Epithelial cell of prostate (primary cell): ENCODE measurements at regions not wholly inside any gene's neighbourhood (a gene's known extent, or its start where the extent isn't known, plus 50 kb on each side); places are given as distances from the start of the nearest gene placed in this dataset.
"Not testable (repeated sequence)": the region's sequence is repeated elsewhere in the genome, so short reads cannot be mapped to it uniquely, and the experiment has no call there.

Experiments used
- DNase-seq: peaks from one replicate; pipeline ENCODE4 v3.0.0-alpha.2; 2011; ENCODE audit warnings: low read depth, low spot score
- H3K27ac ChIP-seq: fragments of 450-650 bp; 2 replicates; pipeline ENCODE4 v1.5.1; 2017; ENCODE audit warnings: mild to moderate bottlenecking

DNA sequence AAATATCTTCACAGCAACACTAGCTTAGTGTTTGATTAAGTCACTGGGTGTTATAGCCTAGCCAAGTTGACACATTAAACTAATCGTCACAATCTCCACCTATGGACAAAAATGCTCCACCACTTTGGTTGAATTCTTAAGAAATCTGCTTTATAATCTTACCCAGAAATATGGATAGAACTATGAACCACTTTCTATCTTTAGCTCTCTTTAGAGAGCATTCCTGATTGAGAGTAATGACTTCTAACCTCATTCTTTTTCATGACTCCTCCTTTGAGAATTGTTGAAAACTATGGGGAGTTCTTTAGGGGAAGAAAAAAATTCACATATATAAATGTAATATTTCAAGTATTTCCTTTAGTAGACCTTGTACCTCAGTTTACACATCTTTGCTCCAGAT is 1282.2 kb upstream of the ZEB2 start:
- no peak for DNase-seq
- no peak overlapping the region for H3K27ac ChIP-seq

DNA sequence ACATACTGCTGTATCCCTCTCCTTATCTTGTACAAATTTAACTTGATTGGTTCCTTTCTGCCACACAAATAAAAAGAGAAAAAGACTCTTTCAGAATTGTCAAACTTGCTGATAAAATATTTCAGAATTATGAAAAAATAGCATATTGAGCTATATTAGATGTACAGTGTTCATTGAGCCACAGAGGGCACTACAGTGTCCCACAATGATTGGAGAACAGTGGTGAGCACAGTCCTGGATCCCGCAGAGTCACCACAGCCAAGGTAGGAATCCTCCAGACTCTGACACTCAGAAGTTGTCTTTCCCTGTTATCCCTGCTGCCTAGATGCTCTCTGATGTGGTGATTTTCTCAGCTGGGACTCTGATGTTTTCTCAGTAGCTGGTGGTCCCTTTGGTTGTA is 1281.3 kb upstream of the ZEB2 start:
- DNase-seq, result no peak
- peak overlapping the region; percentile 30 for H3K27ac ChIP-seq

DNA sequence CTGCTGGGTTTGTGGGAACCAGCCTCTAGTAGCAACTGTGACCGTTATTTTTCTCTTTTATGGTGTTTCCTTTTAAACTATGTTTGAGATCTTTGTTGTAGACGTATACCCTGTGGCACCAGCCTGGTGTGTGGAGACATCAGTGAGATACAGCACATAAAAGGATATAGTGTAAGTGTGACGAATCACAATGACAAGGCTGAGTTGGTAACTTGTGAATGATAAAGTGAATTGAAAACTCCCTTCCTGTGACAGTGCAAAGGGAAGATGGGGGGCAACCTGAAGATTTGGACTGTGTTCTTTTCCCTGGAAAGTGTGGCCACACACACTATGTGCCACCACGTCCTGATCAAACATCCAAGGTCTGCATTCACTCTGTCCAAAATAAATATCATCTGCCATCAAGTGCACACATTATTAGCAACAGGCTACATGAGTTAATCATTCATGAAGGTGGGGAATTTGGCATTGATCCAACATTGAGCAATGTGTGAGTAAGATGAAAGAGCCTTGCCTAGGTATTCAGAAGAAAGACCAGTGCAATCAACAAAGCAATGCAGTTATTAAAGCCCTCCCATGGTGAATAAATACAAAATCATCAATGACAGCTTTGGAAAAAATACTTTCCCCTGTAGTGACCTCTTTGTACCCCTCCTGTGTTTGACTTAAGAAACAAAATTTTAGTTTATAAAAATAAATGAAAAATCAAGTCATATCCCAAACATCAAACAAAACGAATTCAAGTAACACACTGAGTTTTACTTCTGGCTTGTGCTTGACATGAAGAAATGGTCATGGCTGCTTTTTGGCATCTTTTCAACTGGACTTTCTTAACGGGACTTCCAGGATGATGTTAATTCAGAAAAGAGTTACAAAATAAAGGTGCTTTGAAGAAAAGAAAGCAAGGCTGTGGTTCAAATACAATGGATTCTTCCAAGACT is 1280.5 kb upstream of the ZEB2 start:
- DNase-seq, result peak; percentile 76
- peak overlapping the region; percentile 30 for H3K27ac ChIP-seq

DNA sequence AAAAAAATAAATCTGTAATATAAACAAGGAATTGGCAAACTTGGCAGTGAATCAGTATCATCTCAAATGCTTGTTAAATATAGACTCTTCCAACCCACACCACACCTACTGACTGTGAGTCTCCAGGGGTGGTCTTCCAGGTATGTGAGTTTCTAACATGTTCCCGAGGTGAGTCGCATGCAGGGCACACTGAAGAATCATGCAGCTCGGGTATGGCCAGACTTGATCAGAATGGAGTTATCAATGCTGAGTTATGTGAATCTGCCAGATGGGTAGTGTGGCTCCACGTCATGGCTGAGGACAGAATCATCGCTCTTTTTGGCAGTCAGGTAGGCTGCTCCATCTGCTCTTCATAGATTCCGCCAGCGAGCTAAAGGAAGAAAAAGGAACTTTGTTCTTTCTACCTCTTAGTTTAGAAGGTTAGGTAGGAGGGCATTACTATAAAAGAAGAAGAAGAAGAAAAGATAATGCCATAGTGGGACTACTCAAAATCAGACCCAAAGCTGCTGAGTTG is 1279.7 kb upstream of the ZEB2 start:
- peak overlapping the region; percentile 30 for H3K27ac ChIP-seq
- no peak for DNase-seq

DNA sequence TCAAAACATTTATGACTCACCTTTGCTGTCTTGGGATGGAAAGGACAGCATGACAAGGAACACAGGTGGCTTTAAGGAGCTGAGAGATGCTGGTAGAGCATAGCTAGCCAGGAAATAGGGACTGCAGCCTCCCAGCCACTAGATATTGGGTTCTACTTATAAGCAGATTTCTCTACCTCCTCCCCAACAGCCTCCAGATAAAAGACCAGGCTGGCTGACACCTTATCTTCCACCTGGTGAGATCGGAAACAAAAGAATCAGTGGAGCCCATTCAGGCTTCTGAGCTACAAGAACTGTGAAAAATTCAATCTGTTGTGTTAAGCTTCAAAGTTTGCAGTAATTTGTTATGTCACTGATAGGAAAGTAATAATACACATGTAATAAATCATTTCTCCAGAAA is 1278.5 kb upstream of the ZEB2 start:
- no peak for DNase-seq
- H3K27ac ChIP-seq, result peak overlapping the region; percentile 58

DNA sequence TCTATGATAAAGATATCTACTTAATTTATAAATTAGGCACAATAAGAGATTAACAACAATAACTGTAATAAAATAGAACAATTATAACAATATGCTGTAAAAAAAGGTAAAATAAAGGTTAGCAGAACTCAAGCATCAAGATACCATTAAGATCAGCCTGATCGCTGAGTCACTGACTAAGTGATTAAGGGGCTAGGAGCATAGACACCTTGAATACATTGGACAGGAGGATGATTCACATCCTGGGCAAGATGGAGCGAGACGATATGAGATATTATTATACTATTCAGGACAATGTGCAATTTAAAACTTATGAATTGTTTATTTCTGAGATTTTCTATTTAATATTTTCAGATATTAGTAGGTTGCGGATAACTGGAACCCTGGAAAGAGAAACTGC is 1277.8 kb upstream of the ZEB2 start:
- peak; percentile 58 for DNase-seq
- H3K27ac ChIP-seq, result peak overlapping the region; percentile 58

DNA sequence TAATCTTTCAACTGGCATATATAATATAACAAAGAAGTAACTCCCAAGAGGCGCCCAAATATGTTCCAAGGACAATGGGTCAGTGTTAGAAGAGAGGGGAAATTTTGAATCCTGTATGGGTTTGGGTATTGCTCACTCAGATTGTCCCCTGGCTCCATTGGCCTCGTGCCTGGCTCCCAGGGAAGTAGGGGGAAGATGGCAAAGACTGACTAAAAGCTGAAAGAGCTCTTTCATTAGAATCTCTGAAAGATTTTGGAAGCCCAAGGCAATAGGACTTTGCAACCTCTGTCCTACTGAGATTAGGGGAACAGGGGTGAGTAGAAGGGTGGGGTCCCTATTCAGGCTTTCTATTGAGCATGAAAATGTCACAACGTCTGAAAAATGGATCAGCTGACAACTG is 1272.8 kb upstream of the ZEB2 start:
- no peak overlapping the region for H3K27ac ChIP-seq
- DNase-seq, result no peak

DNA sequence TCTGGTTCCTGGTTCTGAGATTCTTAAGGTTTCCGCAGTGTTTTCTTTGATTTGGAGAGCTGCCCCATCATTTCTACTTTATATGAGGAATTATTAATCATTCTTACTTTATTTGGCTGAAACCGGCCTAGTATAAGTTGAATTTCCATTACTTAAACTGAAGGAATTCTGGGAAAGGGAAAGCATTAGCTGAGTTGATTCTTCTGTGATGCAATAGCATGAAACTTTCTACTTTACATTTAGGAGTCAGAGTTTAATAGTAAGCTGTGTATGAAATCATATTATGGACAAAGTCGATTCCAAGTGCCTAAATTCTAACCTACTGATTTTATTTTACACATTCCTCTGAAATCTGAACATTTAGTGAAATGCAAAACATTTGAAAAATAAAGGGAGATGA is 1269.7 kb upstream of the ZEB2 start:
- DNase-seq, result no peak
- no peak overlapping the region for H3K27ac ChIP-seq

DNA sequence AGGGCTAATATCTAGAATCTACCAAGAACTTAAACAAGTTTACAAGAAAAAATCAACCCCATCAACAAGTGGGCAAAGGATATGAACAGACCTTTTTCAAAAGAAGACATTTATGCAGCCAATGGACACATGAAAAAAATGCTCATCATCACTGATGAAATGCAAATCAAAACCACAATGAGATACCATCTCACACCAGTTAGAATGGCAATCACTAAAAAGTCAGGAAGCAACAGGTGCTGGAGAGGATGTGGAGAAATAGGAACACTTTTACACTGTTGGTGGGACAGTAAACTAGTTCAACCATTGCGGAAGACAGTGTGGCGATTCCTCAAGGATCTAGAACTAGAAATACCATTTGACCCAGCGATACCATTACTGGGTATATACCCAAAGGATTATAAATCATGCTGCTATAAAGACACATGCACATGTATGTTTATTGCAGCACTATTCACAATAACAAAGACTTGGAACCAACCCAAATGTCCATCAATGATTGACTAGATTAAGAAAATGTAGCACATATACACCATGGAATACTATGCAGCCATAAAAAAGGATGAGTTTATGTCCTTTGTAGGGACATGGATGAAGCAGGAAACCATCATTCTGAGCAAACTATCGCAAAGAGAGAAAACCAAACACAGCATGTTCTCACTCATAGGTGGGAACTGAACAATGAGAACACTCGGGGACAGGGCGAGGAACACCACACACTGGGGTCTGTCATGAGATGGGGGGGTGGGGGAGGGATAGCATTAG is 1267.9 kb upstream of the ZEB2 start:
- DNase-seq, H3K27ac ChIP-seq: not testable (repeated sequence)

DNA sequence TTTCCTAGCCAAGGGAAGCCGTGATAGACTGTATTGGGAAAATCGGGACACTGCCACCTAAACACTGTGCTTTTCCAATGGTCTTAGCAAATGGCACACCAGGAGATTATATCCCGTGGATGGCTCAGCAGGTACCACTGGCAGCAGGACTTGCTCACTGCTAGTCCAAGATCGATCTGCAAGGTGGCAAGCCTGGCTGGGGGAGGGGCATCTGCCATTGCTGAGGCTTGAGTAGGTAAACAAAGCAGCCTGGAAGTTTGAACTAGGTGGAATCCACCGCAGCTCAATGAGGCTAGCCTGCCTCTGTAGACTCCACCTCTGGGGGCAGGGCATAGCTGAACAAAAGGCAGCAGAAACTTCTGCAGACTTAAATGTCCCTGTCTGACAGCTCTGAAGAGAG is 1262.7 kb upstream of the ZEB2 start:
- not testable (repeated sequence) for H3K27ac ChIP-seq, DNase-seq

DNA sequence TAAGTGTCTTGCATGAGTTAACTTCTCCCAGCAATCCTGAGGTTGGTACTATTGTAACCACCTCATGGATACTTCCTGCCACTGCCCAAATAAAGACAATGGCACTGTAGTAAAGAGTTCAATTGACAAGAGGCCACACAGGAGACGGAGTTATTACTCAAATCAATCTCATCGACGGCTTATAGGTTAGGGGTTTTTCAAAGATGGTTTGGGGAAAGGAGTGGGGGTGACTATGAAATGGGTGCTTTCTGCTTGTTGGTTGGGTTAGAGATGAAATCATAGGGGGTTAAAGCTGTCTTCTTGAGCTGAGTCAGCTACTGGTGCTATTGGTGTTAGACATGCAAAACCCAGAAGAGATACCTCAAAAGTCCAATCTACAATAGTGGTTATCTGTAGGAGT is 1258.0 kb upstream of the ZEB2 start:
- no peak for DNase-seq
- H3K27ac ChIP-seq, result no peak overlapping the region

DNA sequence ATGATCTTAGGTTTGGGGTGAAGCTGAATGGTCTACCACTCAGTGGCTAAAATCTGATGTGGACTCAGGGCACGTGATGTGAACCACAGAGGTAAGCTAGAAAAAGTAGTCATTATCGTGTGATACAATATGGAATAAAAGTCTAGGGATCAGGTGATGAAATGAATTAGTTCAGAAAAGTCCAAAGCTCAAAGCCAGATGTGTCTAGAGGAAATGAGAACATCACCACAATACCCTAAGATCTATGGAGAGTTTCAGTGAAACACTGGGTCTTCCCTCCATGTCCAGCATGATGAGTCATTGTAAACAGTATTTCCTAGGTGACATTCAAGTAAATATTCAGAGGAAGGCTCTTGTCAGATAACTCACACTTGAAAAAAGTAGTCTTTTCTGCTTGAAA is 1257.4 kb upstream of the ZEB2 start:
- H3K27ac ChIP-seq, result no peak overlapping the region
- no peak for DNase-seq

DNA sequence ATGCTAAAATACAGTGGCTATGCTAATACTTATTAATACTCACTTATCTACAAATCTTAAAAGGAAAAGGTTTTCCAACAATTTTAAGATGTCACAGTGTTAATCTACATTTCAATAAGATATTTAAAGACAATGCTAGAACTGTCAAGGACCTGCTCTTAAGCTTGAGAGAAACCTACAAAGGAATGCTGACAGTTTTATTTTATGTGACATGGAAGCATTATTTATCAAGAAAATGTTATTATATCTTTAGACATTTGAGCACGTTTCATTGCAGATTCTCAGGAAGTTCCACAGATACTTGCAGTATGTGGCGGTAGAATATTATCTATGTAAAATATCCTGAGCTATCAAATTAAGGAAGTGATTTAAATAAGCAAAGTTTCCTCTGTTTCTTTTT is 1255.7 kb upstream of the ZEB2 start:
- no peak for DNase-seq
- no peak overlapping the region for H3K27ac ChIP-seq

DNA sequence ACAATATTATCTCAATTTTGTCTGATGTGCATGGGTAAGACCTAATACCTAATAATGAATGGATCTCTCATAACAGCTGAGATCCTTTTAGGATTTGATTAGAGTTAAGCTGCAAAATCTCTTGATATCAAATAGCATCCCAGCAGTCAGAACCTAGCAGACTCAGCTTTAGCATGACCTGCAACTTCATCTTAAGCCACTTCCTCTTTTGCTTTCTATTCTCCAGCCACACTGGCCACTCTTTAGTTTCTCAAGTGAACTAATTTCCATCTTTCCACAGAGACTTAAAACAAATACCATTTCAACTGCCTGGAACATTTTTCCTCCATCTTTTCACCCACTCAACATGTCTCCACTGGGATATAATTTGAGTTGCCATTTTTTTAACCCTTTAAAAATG is 1251.6 kb upstream of the ZEB2 start:
- no peak for DNase-seq
- no peak overlapping the region for H3K27ac ChIP-seq

DNA sequence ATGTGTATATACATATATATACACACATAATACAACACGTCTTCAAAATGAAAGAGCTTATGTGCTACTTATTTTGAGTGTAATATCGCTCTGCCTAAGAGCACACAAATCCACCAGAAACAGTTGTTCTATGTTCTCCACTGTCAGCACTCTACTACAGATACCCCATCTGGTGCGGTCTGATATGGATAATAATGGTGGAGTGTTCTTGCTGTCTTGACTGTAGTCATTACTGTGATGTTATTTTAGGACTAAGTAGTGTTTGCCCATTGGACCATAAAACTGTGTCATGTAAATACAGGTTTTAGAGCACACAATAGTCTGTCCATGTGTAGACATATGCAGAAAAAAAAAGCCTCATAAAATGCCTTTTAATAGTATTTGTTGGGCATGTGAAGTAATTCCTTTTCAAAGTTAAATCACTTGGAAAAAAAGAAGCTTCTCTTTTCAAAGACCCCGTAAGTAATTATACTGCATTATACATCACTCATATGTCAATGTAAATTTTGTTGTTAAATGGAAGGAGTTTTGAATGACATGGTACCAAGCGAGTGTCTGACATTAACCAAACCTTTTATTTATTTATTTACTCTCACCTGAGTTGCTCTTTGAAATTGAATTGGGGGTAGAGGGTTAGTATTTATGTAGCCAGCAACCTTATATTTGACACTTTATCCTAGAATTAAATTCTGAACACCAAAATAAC is 1249.2 kb upstream of the ZEB2 start:
- DNase-seq, result no peak
- no peak overlapping the region for H3K27ac ChIP-seq

DNA sequence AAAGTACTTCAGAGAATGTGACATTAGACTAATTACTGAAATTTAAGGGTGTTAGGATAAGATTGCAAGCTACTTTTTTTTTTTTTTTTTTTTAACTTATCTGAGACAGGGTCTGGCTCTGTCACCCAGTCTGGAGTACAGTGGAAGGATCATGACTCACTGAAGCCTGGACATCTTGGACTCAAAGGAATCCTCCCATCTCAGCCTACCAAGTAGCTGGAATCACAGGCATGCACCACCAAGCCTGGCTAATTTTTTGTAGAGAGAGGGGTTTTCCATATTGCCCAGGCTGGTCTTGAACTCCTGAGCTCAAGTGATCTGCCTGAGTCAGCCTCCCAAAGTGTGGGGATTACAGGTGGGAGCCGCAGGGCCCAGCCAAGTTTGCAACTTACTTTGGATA is 1246.0 kb upstream of the ZEB2 start:
- no peak for DNase-seq
- H3K27ac ChIP-seq, result no peak overlapping the region

DNA sequence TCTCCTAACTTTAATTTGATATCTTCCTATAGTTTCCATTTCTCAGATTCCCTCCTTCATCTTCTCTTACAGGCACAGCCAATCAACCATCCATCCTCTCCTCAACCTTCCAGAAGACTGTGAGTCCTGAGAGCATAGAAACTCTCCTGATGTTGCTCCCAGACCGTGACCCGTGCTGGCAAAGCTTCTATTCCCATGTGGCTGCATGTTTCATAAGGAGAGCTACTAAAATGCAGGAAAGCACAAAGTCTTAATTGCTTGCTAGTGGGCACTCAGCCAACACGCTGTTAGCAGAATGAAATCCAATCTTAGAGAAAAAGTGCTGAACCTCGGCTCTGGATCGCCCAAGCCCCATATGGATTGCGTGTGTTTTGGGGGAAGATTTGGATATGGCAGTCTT is 1244.7 kb upstream of the ZEB2 start:
- no peak for DNase-seq

DNA sequence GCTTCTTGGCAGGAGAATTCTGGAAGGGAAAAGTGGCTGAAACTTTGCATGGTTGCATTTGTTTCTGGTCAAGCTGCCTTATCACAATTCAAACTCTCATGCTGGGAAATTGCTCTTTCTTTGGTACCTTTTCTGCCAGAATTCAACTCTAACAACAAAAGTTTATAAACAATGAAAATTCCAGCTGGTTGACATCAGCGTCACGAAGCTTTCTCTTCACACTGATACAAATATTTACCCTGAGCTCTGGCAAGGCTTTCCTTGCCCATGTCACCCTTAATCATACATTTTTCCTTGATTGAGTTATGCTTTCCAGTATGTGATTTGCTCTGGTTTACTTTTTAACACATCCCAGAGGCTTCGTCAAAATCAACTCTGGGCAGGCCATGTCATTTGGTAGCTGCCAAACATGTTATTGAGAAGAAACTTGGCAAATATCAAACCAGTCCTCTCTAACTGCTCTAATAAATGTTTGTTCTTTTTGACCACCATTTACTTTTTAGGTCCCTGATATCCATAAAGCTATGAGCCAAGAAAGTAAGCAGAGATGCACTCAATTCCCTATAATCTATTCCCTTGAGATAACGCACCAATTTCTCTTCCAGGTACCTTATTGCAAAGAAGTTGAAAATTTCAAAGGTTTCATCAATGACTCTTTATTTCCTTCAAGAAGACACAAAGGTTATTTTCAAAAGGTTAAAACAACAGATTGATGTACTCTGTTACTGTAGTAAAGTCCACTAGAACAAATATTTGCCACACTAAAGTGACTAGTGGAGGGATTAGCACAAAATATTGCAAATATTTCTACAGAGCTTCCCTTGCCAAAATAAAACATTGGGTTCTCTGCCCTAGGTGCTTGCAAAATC is 1241.1 kb upstream of the ZEB2 start:
- peak overlapping the region; percentile 30 for H3K27ac ChIP-seq
- no peak for DNase-seq

More for the DNA sequence above, 1244.7 kb upstream of the ZEB2 start:
- H3K27ac ChIP-seq, result no peak overlapping the region

DNA sequence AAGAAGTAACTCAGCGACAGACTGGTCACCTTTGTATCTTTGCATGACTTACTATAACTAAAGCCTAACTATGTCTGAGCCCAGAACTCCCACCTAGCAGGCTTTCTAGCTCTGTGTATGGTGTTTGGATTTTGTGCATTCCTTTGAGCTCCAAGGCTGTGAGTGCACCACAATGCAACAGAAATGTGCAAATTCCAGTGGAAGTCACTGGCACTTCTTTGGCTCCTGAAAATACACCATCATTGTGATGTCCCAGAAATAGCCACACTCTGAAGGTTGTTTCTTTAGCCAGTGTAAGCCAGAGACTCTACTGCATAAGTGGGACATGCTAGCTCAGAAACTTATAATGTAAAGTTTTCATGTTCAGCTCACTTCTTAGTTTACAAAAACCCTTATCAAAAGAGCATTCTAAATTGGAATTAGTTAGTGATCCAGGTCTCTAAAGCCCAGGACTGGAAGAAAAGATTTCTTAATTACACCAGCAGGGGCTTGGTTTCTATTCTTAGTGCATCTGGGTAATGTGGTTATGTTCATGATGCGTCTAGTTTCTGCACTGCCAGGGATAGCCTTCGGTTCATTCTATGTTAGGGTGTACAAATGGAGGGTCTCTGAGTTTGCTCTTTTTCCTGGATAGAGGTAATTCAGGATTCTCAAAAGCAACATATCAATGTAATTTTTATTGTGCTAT is 1239.5 kb upstream of the ZEB2 start:
- no peak overlapping the region for H3K27ac ChIP-seq
- DNase-seq, result no peak
